ENCODE measurements at regions not wholly inside any gene's neighbourhood (a gene's known extent, or its start where the extent isn't known, plus 50 kb on each side); places are given as distances from the start of the nearest gene placed in this dataset.

DNA sequence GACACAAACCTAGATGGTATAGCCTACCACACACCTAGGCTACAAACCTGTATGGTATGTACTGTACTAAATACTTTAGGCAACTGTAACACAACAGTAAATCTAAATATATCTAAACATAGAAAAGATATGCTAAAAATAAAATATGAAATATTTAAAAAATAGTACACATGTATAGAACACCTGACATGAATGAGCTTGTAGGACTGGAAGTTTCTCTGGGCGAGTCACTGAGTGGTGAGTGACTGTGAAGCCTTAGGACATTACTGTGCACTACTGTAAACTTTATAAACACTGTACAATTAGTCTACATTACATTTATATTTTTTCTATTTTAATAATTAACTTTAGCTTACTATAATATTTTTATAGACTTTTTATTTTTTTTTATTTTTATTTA lies 1301.3 kb downstream of the FAM181B start (continued):
- no peak for TF ChIP-seq TAF7 (optimal IDR thresholded peaks at IDR 0.05; ENCODE audit: borderline replicate concordance, low read depth, low read length)
- no peak for TF ChIP-seq GTF2F1 (IDR thresholded peaks at IDR 0.05; ENCODE audit: borderline replicate concordance, low read depth, low read length)
- no peak for TF ChIP-seq CBX8 (IDR thresholded peaks at IDR 0.05; ENCODE audit: borderline replicate concordance, low read depth, low read length)
- no peak for TF ChIP-seq RXRA (IDR thresholded peaks at IDR 0.05; ENCODE audit: insufficient read depth, low read depth, low read length)

Measured in H1 (cell line).